GM19351 (cell line): ENCODE measurements at regions not wholly inside any gene's neighbourhood (a gene's known extent, or its start where the extent isn't known, plus 50 kb on each side); places are given as distances from the start of the nearest gene placed in this dataset.

Source experiments
- ATAC-seq: cut with Tn5 transposase; IDR thresholded peaks from one replicate; pipeline ENCODE4 v1.9.1; 2021; ENCODE audit warnings: mild to moderate bottlenecking, moderate library complexity; ENCODE audit not compliant: unreplicated experiment

- no peak for ATAC-seq
Measured at GRCh38 chr2:33766175-33766574, 167.1 kb upstream of the FAM98A start.

DNA sequence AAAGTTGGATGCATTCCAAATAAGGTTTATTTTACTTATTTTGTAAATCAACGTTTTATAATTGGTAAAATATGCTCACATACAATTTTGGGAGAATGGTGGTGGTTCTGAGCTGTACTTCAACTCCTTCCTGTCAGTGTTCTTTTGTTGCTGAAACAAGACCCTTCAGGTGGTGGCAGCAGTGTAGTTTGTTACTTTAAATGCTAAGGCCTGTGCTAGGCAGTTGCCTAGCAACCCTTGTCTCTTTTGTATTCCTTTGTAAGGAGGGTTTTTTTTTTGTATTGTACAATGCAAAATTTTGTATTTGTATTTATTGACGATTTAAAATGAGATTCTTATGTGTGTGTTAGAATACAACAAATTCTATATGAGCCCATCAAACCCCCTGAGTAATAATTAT is 166.0 kb upstream of the FAM98A start:
- no peak for ATAC-seq

GRCh38 chr2:33764551-33764950 is 165.5 kb upstream of the FAM98A start:
- no peak for ATAC-seq

DNA sequence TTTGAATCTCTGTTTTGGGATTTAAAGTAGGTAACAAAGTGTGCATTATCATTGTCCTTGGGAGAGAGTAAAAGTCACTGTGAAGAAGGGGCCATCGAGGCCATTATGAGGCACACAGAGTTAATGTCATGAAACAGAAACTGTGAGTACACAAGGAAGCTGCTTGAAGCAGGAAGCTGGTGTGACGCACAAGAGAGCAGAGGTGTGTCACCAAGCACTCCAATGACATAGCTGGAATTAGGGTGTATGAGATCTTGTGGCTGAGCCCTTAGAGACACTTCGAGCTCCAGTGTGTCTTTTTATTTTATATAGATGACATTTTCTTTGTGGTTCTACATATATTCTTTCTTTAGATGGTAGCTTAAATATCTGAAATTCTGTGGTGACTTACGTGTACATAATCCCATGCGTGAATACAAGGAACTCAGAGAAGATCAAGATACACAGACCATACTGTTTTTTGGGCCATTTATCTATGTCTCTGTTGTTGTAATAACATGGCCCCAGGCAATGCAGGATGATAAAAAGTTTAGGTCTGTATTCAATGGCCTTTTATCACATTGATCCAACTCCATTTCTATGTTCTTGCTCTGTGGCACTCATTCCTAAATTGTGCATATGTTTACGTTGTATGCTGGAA is 164.7 kb upstream of the FAM98A start:
- ATAC-seq, result no peak

GRCh38 chr2:33762636-33763035 is 163.5 kb upstream of the FAM98A start:
- ATAC-seq, result no peak

DNA sequence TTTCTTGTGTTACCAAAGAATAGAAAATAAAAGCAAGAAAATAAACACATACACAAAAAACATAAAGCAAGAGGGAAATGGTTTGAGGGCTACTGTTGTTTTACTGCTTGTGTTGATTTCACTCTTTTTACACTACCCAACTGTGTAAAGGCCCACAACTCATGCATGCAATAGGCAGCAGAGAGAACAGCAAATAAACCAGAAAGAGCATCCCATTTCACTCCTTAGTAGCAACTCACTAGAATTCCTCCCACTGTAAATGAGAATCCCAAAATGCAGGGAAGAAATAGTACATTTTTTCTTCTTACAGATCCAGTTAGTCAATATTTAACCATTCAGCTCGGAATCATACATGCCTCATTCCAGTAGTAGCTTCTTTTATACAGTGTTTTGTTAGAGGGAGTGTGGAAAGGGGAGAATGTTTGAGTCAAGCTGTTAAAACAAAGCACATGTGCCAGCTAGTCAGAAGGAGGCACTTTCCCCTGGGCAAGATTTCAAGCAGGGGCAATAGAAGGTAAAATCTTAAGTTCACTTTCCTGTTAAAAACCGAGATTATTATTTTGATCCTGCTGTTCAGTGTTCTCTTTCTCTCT is 147.2 kb upstream of the FAM98A start:
- no peak for ATAC-seq

GRCh38 chr2:33735096-33735495 is 136.0 kb upstream of the FAM98A start:
- ATAC-seq, result no peak

- no peak for ATAC-seq
Measured at GRCh38 chr2:33730804-33731203, 131.7 kb upstream of the FAM98A start.

DNA sequence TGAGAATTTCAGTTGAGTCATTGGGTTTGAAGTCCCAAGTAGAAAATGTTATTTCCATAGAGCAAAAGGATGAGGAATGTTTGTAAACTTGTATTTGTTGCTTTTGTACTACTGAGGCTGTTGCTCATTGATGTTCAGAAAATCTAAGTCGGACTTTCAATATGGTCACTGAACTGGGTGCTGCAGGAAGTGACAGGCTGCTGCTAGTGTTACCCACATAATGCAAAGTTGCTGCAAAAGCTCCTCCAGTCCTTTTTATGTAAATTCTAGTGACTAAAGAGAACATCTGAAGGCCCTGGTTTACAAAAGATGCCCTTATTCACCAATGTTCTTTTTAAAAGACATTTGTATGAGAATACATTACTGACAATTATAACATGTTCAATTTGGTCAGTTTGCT is 131.1 kb upstream of the FAM98A start:
- ATAC-seq, result peak; percentile 75

DNA sequence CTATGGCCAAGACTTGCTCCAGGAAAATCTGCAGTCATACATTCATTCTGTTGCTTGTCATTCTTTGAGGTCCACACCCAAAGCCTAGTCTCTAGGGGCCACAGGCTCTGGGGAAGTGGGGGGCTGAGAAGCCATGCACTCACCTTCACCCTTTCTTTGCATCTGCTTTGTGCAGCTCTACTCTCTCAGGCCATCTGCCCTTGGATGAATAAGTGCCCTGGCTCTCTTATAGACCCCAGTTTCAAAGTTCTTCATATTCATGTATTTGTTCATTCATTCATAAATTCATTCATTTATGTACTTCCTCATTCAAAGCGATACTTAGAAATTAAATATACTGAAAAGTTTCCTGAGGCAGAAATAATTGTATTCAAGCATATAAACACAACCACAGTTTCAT is 130.3 kb upstream of the FAM98A start:
- ATAC-seq, result peak; percentile 27

- ATAC-seq, result no peak
Measured at GRCh38 chr2:33728106-33728505, 129.0 kb upstream of the FAM98A start.

DNA sequence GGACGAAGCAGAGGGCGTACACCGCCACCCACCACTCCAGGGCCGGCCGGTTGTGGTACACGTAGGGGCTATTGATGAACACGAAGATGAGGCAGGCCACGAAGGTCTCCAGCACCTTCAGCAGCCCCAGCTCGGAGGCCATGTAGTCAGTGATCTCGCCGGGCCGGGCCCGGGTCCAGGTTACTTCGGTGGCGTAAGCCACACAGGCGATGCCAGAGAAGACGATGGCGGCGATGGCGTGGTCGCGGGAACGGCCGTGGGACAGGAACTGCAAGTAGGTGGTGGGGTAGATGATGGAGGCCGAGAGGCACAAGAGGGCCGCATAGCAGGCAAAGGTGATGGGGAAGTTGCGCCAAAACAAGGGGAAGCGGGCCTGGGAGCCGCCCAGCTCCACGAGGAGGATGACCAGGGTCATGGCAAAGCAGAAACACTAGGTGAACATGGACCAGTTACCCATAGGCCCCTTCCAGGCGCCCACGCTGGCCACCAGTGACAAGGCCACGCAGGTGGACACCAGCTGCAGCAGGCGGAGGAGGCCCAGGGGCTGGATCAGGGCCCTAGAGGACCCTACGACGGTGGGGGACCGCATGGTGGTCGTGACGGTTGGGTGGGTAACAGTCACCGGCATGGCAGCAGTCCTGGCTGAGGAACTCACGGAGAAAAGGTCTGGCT is 128.4 kb upstream of the FAM98A start:
- ATAC-seq, result no peak

- no peak for ATAC-seq
Measured at GRCh38 chr2:33726415-33726814, 127.3 kb upstream of the FAM98A start.

GRCh38 chr2:33723329-33723728 is 124.2 kb upstream of the FAM98A start:
- no peak for ATAC-seq

GRCh38 chr2:33719067-33719466 is 120.0 kb upstream of the FAM98A start:
- ATAC-seq, result no peak

GRCh38 chr2:33712674-33713073 is 113.6 kb upstream of the FAM98A start:
- no peak for ATAC-seq

DNA sequence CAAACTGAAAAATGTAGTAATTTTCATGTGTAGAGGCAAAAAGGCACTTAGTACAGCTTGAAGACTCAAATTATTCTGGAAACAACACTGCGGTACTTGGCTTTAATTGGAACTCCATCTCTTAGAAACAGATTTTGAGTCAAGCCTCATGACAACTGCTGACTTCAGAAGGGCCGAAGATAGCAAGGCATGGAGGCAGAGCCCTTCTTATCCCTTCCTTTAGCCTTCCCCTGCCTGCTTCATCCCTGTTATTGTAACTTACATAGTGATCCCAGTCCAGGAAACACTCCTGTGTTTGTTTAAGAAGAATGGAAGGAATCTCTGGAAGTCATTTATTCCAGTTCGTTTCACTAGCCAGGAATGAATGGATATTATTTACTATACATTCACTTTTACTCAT is 110.9 kb upstream of the FAM98A start:
- ATAC-seq, result no peak

DNA sequence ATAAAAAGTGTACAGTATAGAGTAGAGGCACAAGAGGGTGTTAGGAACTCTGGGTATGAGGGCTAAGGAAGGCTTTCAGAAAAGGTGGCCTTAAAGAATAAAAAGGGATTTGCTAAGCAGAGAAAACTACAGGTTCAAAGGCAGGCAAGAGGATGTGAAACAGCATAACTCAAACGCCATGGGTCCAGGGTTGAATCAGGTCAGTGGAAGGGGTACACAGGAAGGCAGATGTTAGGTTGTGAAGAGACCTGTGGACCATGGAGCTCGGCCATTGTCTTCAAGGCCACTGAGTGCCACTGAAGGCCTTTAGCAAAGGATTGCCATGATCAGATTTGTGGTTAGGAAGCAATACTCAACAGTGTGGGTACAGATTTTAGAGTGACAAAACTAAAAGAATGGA is 108.2 kb upstream of the FAM98A start:
- ATAC-seq, result no peak

DNA sequence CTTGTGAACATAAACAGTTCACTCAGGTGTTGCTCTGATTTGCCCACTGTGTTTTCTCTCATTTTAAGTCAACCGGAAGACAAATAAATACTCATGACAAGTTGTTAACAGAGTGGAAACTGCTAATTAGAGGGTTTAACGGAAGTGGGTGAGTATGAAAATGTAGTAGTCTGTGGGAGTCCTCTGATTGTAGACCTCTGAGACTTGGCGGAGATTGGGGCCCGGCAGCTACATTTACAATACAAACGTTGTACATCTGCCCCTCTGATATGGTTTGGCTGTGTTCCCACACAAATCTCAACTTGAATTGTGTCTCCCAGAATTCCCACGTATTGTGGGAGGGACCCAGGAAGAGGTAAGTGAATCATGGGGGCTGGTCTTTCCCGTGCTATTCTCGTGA is 107.3 kb upstream of the FAM98A start:
- no peak for ATAC-seq

- ATAC-seq, result no peak
Measured at GRCh38 chr2:33704406-33704855, 105.3 kb upstream of the FAM98A start.

- no peak for ATAC-seq
Measured at GRCh38 chr2:33696234-33696633, 97.1 kb upstream of the FAM98A start.

DNA sequence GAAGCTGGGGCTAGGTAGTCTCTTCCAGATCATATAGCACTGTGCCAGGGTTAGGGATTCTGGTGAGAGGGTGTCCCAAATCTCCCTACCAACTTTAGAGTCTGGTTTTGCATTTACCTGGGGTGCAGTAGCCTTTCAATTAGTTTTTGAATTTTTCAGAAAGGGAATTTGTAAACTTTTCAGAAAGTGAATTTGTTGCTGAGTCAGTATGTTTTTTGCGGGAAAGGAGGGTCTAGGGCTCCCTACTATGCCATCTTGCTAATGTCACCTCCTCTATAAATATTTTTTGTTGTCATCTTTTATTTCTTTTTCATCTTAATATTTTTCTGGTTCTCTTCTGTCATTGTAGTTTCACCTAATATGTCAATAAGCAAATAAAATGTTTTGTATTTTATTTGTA is 95.8 kb upstream of the FAM98A start:
- no peak for ATAC-seq
